Aorta (tissue), 5 donors: ENCODE measurements at regions not wholly inside any gene's neighbourhood (a gene's known extent, or its start where the extent isn't known, plus 50 kb on each side); places are given as distances from the start of the nearest gene placed in this dataset.
"Not testable (repeated sequence)": the region's sequence is repeated elsewhere in the genome, so short reads cannot be mapped to it uniquely, and the experiment has no call there.

Experiments used
- ATAC-seq: fragments of 200-7000 bp; cut with Tn5 transposase; one replicate; pipeline ENCODE4 v1.9.1; 2022; ENCODE audit warnings: moderate library complexity; ENCODE audit not compliant: low FRiP score
- DNase-seq, 2 donors: peaks; one replicate each; pipeline ENCODE4 v3.0.0-alpha.2; 2020
- H3K27ac ChIP-seq, 2 donors: one replicate each; pipeline ENCODE4 v1.5.1; 2013; ENCODE audit warnings: low read length in 2 of 2, mild to moderate bottlenecking in 2 of 2, moderate library complexity in 2 of 2, control low read depth in 1 of 2, inconsistent platforms in 1 of 2, low read depth in 1 of 2
- H3K27me3 ChIP-seq, 2 donors: one replicate each; pipeline ENCODE4 v1.6.1; 2013; ENCODE audit warnings: control low read depth in 1 of 2, low read length in 1 of 2, mild to moderate bottlenecking in 1 of 2, moderate library complexity in 1 of 2; ENCODE audit not compliant: insufficient read depth in 2 of 2, control insufficient read depth in 1 of 2
- H3K36me3 ChIP-seq, 2 donors: one replicate each; pipeline ENCODE4 v1.6.1; 2013; ENCODE audit warnings: control low read depth in 1 of 2, low read length in 1 of 2, mild to moderate bottlenecking in 1 of 2; ENCODE audit not compliant: insufficient read depth in 2 of 2, control insufficient read depth in 1 of 2
- H3K4me1 ChIP-seq, 2 donors: one replicate each; pipeline ENCODE4 v1.6.1; 2013; ENCODE audit warnings: low read length in 2 of 2, control low read depth in 1 of 2, mild to moderate bottlenecking in 1 of 2, moderate library complexity in 1 of 2; ENCODE audit not compliant: insufficient read depth in 2 of 2, control insufficient read depth in 1 of 2
- H3K4me3 ChIP-seq, 2 donors: one replicate each; pipeline ENCODE4 v1.5.1; 2013; ENCODE audit warnings: low read length in 2 of 2, control low read depth in 1 of 2, mild to moderate bottlenecking in 1 of 2
- H3K9me3 ChIP-seq: one replicate; pipeline ENCODE4 v1.6.1; 2013; ENCODE audit warnings: mild to moderate bottlenecking, low read length; ENCODE audit not compliant: control insufficient read depth
- WGBS, 2 donors: extraction: QIAGEN DNeasy Blood & Tissue Kit; methylation state at CpG; one replicate each; pipeline ENCODE4 v1.1.7; 2013; 5-methylcytosine and 5-hydroxymethylcytosine counted together
- intact Hi-C, 2 donors: fragments of 100-400 bp; cut with DNase I; formaldehyde crosslinking; loops; one replicate each; pipeline versions ENCODE4 v1.14.2 to v1.15.0; 2022
- donor health status: healthy with polysubstance abuse.
- donor health status: Bipolar disorder and iron deficiency.
- donor health status: DM: no; HTN: no; CAD: no.
- donor health status: DM: no; HTN: no; CAD: no.
- donor health status: DM: yes; HTN: yes; CAD: no.

DNA sequence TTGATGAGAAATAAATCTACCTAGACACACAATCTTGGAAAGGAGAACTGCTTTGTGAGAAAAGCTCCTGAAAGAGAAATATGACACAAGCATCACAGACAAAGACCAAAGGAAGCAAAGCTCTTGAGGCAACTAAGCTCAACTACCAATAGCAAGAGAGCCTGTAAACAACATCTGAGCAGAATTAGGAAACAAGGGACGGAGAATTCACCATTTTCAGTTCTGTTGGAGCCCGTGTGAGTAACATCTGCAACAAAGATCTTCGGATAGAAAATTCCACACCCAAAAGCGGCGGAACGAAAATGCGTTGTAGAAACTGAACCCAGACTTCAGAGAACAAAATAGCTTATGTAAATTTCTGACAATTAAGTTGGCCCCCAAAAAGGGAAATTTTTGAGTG is 909.9 kb upstream of the MBL2 start:
- Histone ChIP-seq H3K4me1 (no peaks in the 10 kb centered on the region), H3K4me3 (no peak overlapping the region), H3K27ac (no peak overlapping the region), H3K36me3 (no peaks in the 10 kb centered on the region), H3K9me3 (no peaks in the 10 kb centered on the region), H3K27me3 (no peaks in the 10 kb centered on the region)
- ATAC-seq (no peak), DNase-seq (no peak)
- intact Hi-C loops, result no loop called here
- WGBS, 2 donors, result 81 to 84% methylated on average over 7 of the region's 7 CpGs

DNA sequence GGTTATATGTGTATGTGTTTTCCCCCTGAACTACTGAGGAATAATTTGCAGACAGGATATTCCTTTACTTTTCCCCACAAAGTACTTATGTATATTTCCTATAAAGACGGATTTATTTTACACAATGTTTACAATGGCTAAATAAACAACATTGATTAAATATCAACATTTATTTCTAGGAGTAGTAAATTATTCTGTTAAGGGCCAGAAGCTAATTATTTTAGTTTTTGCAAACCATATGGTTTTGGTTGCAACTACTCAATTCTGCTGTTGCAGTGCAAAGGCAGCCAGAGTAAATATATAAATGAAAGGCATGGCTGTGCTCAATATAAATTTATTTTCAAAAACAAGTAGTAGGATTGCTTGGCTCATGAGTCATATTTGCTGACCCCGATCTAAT is 907.1 kb upstream of the MBL2 start:
- Histone ChIP-seq H3K36me3 (no peaks in the 10 kb centered on the region), H3K27ac (no peak overlapping the region), H3K9me3 (no peaks in the 10 kb centered on the region), H3K4me1 (no peaks in the 10 kb centered on the region), H3K27me3 (no peaks in the 10 kb centered on the region), H3K4me3 (no peak overlapping the region)
- intact Hi-C loops, result no loop called here
- ATAC-seq (no peak), DNase-seq (no peak)
- 34 to 65% methylated on average over 2 of the region's 2 CpGs for WGBS, 2 donors

DNA sequence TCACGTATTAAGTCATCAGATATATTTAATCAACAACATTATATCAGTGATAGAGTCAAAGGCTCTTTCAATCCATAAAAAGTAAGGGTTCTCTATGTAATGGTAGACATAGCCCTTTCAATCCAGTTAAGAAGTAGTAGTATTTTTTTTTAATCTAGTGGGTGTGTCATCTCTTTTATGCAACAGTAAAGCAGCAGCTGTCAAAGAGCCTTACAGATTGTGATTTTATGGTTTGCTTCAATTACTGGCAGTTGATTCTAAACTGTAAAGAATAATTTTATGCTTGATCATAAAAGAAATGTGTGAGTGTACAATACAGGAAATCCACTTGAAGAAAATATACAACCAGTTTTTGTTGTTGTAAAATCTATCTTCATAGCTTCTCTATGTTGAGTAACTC is 902.6 kb upstream of the MBL2 start:
- no peak overlapping the region for H3K27ac ChIP-seq
- intact Hi-C loops, result no loop called here
- H3K27me3 ChIP-seq, result no peaks in the 10 kb centered on the region
- ATAC-seq, result no peak
- DNase-seq, result no peak
- WGBS, 2 donors, result 0 to 40% methylated on average over 1 of the region's 1 CpG
- no peaks in the 10 kb centered on the region for H3K4me1 ChIP-seq
- H3K36me3 ChIP-seq, result no peaks in the 10 kb centered on the region
- no peak overlapping the region for H3K4me3 ChIP-seq
- H3K9me3 ChIP-seq, result no peaks in the 10 kb centered on the region

DNA sequence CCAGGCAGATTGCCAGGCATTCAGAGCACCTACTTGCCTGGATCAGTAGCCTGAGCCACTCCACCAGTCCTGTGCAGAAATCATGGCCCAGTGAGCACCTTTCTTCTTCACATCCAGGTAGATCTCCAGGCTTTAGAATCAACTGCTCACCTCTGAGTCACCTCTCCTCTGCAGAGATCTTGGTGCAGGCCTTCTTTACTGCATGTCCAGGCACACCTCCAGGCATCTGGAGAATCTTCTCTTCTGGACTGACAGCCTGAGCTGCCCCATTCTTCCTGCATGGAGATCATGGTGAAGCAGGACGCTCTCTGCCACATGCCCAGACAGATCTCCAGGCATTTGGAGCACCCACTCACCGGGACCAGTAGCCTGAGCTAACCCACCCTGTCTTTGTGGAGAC is 894.5 kb upstream of the MBL2 start:
- Histone ChIP-seq H3K9me3 (peaks cover 9% of the 10 kb centered on the region), H3K4me3 (no peak overlapping the region), H3K36me3 (no peaks in the 10 kb centered on the region), H3K27ac (no peak overlapping the region), H3K27me3 (no peaks in the 10 kb centered on the region), H3K4me1 (no peaks in the 10 kb centered on the region)
- intact Hi-C loops, result no loop called here
- WGBS, 2 donors, result 94 to 98% methylated on average over 2 of the region's 2 CpGs
- ATAC-seq (no peak), DNase-seq (no peak)

DNA sequence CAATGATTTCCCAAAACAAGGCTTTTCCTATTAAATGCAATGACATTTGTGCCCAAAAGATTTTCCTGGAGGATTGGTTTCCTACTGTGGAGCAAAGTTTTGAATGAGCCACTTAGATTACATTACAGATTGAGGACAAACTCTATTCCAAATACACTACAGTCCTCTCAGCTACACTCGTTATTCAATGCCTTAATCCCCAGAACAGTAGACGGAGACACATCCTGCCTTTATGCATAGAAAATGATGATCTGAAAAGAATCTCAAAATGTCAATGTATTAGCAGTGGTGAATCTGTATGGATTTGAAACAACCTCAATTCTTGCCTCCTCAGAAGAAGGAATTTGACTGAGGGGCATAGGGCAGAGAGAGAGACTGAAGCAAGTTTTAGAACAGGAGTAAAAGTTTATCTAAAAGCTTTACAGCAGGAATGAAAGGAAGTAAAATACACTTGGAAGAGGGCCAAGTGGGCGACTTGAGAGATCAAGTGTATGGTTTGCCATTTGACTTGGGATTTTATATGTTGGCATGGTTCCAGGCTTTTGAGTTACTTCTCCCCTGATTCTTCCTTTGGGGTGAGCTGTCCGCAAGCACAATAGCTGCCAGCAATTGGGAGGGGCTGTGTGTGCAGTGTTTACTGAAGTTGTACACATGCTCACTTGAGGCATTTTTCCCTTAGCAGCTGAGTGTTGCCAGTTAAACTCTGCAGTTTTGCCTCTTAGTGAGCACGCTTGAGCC is 891.9 kb upstream of the MBL2 start:
- ATAC-seq, result no peak
- Histone ChIP-seq H3K9me3 (peaks cover 10% of the 10 kb centered on the region), H3K4me1 (no peaks in the 10 kb centered on the region), H3K36me3 (no peaks in the 10 kb centered on the region), H3K4me3 (no peak overlapping the region), H3K27ac (no peak overlapping the region), H3K27me3 (no peaks in the 10 kb centered on the region)
- no peak for DNase-seq
- intact Hi-C loops, result no loop called here
- WGBS, 2 donors, result 18 to 22% methylated on average over 5 of the region's 5 CpGs

DNA sequence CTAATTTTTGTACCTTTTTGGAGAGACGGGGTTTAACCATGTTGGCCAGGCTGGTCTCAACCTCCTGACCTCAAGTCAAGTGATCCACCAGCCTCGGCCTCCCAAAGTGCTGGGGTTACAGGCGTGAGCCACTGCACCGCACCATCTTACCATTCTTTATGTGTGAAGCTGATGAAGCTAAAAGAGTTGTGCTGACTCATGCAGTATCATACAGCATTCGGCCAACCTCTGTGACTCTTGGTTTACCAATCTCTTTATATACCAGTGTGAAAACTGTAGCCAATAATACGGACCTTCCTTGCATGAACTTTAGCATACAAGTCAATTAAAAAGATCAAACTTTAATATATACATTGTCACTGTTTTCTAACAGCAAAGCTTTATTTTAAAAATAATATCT is 878.2 kb upstream of the MBL2 start:
- no peaks in the 10 kb centered on the region for H3K27me3 ChIP-seq
- no peak overlapping the region for H3K27ac ChIP-seq
- ATAC-seq (no peak), DNase-seq (no peak)
- 91 to 93% methylated on average over 6 of the region's 6 CpGs for WGBS, 2 donors
- no peaks in the 10 kb centered on the region for H3K36me3 ChIP-seq
- intact Hi-C loops, result no loop called here
- H3K4me1 ChIP-seq, result no peaks in the 10 kb centered on the region
- no peaks in the 10 kb centered on the region for H3K9me3 ChIP-seq
- H3K4me3 ChIP-seq, result no peak overlapping the region

DNA sequence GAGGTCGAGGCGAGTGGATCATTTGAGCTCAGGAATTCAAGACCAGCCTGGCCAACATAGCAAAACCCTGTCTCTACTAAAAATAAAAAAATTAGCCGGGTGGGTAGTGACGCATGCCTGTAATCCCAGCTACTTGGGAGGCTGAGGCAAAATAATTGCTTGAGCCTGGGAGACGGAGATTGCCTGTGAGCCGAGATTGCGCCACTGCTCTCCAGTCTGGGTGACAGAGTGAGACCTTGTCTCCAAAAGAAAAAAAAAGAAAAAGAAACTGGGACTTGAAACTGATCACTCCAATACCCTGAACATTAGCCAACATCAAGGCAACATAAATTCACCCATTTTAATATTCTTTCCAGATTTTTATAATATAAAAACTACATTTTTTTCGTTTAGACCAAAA is 874.6 kb upstream of the MBL2 start:
- DNase-seq, ATAC-seq, H3K4me1 ChIP-seq, H3K36me3 ChIP-seq, H3K4me3 ChIP-seq, H3K9me3 ChIP-seq, H3K27me3 ChIP-seq, intact Hi-C loops, H3K27ac ChIP-seq: not testable (repeated sequence)
- 62 to 64% methylated on average over 8 of the region's 8 CpGs for WGBS, 2 donors

DNA sequence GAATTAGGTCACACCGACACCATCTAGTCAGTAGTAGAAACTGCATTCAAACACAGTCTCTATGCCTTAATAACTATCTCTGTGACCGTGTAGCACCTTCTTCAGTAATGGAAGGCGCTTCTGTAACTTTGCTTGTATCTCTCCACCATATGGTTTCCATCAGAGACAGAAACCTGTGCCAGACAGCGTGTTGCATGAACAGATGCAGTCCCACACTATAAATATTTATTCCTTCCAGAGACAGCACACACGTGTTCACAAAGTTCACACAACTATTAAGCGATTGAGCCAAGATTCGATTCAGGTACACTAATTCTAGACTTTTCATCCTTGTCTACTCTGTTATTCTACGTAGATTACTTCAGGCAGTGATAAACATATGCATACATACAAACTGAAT is 873.9 kb upstream of the MBL2 start:
- Histone ChIP-seq H3K4me3 (no peak overlapping the region), H3K4me1 (no peaks in the 10 kb centered on the region), H3K9me3 (no peaks in the 10 kb centered on the region), H3K27ac (no peak overlapping the region), H3K36me3 (no peaks in the 10 kb centered on the region), H3K27me3 (no peaks in the 10 kb centered on the region)
- intact Hi-C loops, result no loop called here
- ATAC-seq, result no peak
- no peak for DNase-seq
- WGBS, 2 donors, result 65 to 75% methylated on average over 8 of the region's 8 CpGs

DNA sequence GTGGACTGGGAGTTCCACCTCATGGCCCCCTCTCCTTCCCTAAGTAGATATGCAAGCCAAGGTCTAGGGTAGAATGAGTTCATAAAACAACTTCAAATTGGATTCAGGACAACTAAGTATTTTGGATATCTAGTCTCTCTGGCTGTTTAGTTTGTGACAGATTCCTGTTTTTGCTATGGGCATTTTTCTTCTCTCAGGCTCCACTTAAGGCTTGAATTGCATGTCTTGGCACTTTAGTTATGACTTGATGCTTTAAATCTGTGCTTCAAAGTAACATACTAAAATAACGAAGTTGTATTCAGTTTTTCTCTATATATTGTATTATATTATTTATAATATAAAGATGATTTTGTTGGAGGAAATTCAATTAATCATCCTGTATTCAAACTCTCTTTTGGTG is 873.4 kb upstream of the MBL2 start:
- ATAC-seq (no peak), DNase-seq (no peak)
- H3K27me3 ChIP-seq, result no peaks in the 10 kb centered on the region
- intact Hi-C loops, result no loop called here
- WGBS, 2 donors, result 67% methylated on average over 1 of the region's 1 CpG
- H3K4me3 ChIP-seq, result no peak overlapping the region
- no peaks in the 10 kb centered on the region for H3K4me1 ChIP-seq
- no peaks in the 10 kb centered on the region for H3K9me3 ChIP-seq
- no peak overlapping the region for H3K27ac ChIP-seq
- no peaks in the 10 kb centered on the region for H3K36me3 ChIP-seq
